GM11168 (cell line): ENCODE measurements at regions not wholly inside any gene's neighbourhood (a gene's known extent, or its start where the extent isn't known, plus 50 kb on each side); places are given as distances from the start of the nearest gene placed in this dataset.

Experiments used
- in situ Hi-C: fragments of 300-500 bp; cut with MboI; formaldehyde crosslinking; loops from one replicate; pipeline ENCODE4 v1.12.0; 2022; ENCODE audit warnings: low sequenced_read_pairs; ENCODE audit not compliant: unreplicated experiment

DNA sequence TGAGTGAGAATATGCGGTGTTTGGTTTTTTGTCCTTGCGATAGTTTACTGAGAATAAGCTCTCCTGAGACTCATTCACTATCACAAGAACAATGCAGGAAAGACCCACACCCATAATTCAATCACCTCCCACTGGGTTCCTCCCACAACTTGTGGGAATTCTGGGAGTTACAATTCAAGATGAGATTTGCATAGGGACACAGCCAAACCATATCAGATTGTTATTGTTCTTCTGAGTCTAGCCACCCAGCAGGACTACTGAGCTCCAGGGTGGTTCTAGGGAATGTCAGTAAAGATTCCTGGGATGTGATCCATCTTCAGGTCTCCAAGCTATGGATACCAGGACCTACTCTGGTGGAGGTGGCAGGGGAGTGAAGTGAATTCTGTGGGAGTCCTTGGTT lies 2075.1 kb upstream of the CDH9 start:
- in situ Hi-C loops, result no loop called here

DNA sequence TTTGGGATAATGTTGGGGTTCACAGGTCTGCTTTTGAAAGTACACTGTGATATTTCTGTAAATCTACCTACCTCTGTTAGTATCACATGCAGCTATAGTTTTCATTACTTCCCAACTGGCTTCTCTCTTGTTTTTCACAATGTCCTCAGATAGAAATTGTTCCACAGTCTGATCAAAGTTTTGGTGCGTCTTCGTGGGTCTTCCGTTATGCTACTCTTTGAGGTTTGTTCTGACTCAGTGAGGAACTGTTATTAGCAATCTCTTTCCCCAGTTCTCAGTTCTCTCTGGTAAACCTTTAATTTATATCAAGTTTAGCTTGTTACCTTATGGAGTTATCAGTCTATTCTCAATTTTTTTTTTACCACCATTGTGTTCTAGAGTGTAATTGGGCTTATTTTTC lies 2061.2 kb upstream of the CDH9 start:
- in situ Hi-C loops, result no loop called here

DNA sequence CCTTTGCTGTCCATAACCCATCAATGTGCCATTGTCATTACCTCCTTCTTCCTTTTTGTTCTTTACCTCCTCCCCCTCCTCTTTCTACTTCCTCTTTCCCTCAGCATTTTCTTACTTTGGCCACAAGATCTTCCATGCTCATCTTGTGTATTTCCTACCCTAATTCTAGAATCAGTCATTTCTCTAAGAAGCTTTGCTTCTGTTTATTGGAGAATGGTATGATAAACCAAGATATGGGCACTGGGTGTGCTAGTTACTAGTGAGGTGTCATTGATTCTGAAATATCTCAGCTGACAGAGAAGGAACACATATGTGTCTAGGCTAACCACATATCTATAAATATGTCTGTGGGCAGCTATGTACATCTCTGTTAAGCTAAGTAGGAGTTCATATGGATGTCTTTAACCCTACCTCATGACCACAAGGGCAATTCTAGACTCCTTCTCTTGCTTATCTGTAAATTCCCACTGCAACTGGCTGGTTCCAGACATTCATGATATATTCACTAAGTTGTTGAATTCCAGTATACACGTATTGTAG lies 2051.3 kb upstream of the CDH9 start:
- in situ Hi-C loops, result no loop called here

DNA sequence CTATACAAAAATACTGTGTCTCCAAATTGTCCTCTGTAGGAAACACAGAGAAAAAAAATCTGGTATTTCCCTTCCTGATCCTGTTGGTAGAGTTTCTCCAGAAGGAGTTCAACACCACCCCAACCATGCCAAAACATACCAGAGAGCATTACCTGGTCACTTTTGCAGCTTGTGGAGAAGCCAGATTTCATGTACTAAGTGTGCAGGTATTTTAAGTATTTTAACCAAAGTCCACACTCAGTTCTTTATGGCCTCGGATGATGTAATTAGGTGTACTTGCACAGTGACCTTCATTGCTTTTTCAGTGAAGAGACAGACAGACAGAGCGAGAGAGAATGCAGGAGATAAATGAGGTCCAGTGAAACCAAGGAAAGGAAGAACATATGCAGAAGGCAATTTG lies 2046.8 kb upstream of the CDH9 start:
- in situ Hi-C loops, result no loop called here

DNA sequence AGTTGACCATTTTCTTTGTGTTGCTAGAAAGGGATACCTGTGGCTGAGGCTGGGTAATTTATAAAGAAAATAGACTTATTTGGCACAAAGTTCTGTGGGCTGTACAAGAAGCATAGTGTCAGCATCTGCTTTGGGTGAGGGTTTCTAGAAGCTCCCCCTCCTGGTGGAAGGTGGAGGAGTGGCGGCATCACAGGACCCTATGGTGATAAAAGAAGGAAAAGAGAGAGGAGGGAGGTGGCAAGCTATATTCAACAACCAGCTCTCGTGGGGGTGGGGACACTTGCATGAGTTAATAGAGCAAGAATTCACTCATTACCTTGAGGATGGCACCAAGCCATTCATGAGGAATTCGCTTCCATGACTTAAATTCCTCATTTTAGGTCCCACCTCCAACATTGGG lies 2041.4 kb upstream of the CDH9 start:
- in situ Hi-C loops, result no loop called here

DNA sequence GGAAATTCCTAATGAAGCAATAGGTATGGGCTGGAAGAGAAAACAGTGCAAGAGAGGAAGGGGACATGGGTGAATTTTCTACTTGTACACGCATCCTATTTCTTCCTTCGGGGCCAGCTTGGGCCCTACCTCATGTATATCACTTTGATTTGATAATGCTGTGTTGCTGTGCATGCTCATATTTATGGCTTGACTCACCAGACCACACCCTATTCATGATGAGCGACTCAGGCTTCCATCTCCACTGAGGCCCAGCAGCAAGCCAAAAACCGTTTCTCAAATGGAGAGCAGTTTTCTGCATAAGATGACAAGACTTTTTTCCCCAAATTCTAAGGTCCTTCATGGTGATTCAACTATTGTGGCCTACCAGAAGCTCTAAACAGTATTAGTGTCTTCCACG lies 2039.1 kb upstream of the CDH9 start:
- in situ Hi-C loops, result no loop called here

DNA sequence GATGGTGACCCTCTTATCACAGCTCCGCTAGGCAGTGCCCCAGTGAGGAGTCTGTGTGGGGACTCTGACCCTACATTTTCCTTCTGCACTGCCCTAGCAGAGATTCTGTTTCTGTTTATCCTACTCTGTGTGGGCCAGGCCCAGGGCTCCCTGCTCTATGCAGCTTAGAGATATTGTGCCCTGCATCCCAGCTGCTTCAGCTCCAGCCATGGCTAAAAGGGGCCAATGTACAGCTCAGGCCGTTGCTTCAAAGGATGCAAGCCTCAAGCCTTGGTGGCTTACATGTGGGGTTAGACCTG lies 2030.7 kb upstream of the CDH9 start:
- in situ Hi-C loops, result no loop called here

DNA sequence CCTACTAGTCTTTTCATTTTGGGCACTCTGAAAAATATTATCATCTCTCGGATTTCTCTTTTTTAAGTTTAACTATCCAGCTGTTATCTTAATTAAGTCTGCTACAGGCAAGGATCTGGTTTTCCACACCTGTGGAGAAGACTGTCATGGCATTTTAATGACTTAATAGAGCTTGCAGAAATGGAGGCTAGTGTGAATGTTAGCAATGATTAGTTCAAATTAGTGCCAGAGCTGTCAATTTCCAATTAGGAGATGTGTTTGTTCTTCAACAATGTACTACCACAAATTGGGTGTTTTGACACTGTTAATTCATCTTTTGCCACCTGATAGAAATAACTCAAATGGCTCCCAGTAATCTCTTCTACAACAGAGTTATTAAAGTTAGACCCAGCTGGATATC lies 2023.0 kb upstream of the CDH9 start:
- in situ Hi-C loops, result no loop called here

DNA sequence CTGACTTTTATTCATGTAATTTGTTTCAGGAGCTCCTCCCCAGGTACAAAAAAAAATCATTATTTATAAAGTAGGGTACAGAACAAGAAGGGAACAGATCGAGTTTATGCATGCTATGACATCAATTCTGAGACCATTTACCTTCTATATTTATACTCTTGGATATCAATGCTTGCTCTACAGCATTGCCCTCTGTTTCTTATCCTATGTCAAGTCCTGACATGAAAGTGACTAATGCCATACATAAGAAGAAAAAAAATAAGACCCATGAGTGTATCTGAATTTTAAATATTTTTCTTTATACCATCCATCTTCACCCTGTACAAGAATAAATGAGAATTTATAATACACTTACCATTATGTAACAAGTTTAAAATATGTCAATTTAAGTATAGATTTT lies 2016.3 kb upstream of the CDH9 start:
- in situ Hi-C loops, result no loop called here

DNA sequence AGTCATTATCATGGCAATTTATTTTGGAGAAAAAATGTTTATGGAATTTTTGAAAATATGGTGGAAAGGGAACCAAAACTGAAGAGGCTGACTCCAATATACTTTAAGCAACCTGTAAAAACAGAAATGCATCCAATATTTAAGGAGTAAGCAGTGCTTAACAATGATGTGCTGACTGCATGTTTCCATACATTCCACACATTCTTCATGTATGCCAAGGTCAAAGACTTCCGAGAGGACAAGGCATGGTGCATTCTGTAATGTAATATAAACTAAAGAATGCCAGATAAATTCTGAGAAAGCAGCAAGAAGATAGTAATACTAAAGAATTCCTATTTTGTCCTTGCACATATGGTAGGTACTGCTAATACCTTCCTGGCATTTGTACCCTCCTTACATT lies 2015.9 kb upstream of the CDH9 start:
- in situ Hi-C loops, result no loop called here

DNA sequence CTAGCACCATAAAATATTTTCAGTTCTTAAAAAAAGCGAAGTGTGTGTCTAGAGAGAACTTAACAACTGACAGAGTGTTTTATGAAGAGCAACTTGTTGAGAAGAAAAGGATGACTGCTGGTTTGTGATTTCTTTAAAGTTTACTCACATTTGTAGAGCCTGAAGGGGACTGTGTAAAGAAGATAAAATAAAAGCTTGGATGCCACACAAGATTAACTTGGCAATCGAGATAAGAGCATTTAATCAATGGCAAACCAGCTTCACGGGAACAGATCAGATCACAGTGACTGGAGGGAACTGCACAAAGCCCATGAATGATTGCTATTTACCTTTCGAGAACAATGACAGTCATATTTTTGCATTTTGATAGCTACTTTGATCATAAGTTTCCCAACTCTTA lies 2013.1 kb upstream of the CDH9 start:
- in situ Hi-C loops, result no loop called here

DNA sequence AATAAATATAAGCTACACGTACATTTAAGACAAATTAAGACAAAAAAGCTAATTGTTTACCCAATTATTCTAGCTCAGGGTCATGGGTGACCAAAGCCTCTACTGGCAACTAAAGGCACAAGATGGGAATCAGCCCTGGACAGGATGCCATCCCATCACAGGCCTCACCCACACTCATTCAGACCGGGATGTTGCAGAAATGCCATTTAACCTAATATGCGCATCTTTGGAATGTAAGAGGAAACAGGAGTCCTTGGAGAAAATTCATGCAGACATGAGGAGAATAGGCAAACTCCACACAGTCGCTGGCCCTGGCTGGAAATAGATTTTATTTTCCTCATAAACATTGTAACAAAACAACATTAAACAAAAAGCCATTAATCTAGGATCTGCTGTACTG lies 2003.8 kb upstream of the CDH9 start:
- in situ Hi-C loops, result no loop called here

DNA sequence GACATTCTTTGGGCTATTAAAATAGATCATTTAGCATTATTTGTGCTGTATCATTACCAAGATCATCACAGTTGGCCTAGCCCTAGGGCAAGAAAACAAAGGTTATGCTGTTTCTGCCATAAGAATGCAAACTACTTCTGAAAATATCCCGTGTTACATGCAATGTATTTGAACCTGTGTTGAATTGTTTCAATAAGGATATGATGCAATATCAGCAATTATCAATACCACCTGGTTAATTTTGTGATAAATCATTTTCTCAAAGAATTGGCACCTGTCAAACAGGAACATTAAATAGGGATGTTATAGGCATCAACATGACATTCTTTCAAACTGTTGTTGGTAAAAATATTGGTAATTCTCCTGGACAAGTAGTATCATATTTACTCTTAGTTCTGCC lies 2002.0 kb upstream of the CDH9 start:
- in situ Hi-C loops, result no loop called here

DNA sequence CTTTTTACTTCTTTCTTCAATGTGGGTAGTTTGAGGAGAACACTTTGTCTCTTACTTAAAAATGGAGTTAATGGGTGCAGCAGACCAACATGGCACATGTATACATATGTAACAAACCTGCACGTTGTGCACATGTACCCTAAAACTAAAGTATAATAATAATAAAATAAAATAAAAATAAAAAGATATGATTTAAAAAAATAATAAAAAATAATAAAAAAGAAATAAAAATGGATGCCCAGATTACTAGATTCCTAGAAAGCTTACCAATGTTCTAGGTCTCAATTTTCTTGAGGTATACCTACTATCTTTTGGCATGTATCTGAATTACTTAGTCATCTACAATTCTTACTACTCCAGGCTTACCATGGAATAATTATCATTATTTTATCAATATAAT lies 2001.6 kb upstream of the CDH9 start:
- in situ Hi-C loops, result no loop called here

DNA sequence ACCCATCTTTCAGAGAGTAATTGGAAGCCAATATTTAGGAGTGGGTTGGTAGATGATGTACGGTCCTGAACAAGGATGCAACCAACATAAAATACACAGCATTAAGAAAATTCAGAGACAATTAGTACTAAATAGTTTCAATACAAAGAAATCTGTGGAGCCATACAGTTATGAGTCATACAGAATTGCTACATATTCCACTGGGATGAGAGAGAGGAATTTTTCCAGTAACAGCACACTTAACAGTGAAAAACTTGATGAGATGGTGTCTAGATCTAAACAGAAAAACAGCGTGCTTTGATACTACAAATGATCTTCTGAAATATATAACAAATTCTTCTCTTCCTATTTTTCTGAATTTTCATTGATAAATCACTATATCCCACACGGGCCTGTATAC lies 1999.3 kb upstream of the CDH9 start:
- in situ Hi-C loops, result no loop called here

DNA sequence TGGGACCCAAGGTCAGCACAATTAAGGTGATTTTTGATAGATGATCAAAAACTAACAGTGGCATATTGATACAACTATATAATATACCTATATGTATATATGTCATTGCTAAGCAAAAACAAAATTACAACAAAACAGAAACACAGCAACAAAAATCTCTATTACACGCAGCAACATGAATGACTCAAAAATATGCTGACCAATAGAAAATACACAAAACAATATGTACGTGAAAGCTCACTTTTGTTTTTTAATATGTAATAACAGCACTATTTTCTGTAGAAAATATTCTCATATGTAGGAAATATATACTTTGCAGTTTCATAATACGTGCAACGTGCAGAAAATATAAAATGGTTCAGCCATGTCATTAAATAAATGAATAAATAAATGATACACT lies 1985.7 kb upstream of the CDH9 start:
- in situ Hi-C loops, result no loop called here

DNA sequence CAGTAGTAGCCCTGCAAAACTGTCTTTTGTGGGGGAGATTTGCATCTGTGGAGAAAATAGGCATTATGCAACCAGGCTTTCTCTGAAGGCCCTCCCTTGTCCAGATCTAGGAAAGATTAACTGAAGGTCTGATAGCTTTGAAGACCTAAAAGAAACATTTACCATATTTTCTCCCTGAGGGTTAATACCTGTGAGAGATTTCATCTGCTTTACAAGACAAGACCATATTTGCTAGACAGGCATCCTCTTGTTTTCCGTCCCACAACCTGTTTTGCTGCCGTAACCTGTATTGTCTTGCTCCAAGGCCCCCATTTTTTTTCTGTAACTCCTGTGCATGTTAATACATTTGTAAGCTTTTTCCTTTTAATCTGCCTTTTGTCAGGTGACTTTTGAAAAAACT lies 1985.2 kb upstream of the CDH9 start:
- in situ Hi-C loops, result no loop called here

DNA sequence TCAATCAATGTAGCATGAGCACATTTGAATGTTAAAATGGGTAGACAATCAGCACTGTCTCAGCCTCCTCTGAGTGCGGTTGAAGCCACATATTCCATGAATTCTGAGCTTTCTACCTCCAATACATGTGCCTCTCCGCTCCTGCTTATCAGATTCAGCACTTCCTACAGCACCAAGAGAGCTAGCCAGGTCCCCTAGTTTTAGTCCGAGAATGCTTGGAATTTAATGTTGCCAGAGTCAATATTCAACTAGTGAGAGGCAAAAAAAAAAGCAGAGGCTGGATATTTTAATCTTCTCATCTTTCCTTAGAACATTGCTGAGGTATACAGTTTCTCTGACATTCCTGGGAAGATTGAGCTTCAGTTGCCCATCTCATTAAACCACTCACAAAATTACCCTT lies 1979.1 kb upstream of the CDH9 start:
- in situ Hi-C loops, result no loop called here

DNA sequence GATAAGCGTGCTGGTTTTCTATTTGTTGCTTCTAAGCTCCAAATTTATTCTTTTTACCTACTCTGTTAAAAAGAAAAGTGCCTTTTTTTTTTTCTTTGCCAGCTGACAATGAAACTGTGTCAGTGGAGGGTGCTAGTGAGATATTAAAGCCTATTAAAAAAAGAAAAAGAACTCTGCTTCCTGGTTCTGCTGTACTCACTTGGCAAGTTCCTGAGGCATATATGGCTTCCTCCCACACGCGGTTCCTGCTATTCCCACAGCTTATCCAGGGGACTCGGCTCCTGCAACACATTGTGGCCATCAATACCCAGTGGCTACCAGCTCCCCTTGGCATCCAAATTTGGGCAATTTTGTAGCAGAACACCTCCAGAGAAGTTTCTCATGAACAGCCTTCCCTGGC lies 1977.7 kb upstream of the CDH9 start:
- in situ Hi-C loops, result no loop called here

DNA sequence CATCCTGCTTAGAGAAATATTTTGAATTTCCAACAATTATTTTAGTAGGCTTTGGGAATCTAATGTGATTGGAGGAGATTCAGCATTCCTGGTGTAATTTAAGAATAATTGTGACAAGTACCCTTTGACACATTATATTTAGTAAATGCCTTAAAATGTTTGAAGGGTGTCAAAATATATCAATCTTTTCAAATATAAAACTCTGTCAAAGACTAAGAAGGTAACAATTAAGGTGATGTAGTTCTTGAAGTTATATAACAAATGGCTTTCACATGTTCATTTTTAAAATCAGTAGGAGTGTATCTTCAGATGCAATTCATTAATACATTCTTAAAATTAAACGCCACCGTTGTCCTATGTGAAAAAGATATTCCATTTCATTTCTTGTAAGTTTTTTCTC lies 1977.1 kb upstream of the CDH9 start:
- in situ Hi-C loops, result no loop called here

DNA sequence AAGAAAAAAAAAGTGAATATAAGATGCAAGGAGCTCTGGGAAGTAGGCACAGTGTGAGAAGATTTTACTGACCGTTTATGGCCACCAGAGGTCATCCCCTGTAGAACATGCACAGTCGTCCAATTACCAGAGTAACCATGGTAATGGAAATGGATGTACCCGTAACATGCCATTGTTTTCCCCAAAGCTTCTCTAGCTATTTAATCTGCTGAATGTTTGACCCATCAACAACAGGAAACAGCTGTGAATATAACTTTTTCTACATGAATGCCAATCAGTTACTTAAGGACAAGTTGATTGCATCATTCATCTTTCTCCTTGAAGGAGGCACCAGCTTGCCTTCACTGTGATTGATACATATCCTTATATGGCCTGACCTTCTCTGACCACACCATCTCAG lies 1967.0 kb upstream of the CDH9 start:
- in situ Hi-C loops, result no loop called here

DNA sequence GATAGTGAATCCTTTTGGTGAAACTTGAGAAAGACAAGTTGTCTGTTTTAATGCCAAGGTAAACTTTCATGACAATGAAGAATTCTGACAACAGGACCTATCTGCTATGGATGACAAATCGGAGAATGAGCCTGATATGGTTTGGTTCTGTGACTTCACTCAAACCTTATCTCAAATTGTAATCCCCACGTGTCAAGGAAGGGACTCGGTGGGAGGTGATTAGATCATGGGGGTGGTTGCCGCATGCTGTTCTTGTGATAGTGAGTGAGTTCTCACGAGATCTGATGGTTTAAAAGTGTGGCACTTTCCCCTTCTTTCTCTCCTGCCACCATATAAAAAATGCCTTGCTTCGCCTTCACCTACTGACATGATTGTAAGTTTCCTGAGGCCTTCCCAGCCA lies 1964.1 kb upstream of the CDH9 start:
- in situ Hi-C loops, result no loop called here

DNA sequence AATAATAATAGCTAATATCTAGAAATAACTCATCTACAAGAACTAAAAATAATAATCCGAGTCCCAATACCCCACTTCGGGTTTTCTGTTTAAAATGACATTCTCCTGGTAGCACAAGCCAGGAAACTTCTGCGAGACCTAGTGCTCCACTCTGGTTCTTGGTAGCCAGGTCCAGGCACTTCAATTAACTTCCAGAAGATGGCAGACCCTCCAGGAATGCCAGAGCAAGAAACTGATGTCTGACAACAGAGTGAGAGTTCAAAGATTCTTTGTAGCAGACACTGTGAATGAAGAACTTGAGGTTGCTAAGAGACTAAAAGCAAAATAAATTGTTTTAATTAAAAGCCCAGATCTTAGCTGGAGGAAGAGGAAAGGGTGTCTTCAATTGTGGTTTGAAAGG lies 1963.3 kb upstream of the CDH9 start:
- in situ Hi-C loops, result no loop called here
